ENCODE measurements at regions not wholly inside any gene's neighbourhood (a gene's known extent, or its start where the extent isn't known, plus 50 kb on each side); places are given as distances from the start of the nearest gene placed in this dataset.

- intact Hi-C loops (cut with DNase I) = no loop called here
- 15 to 28% (median 27%) methylated on average over 5 of the region's 5 CpGs for WGBS, 3 donors
- H3K27me3 ChIP-seq = no peaks in the 10 kb centered on the region
- H3K9me3 ChIP-seq = no peaks in the 10 kb centered on the region
- no peaks in the 10 kb centered on the region for H3K4me1 ChIP-seq (ENCODE audit: insufficient read depth)
- TF ChIP-seq POLR2A (IDR thresholded peaks at IDR 0.05) (no peak), CTCF (IDR thresholded peaks at IDR 0.05) (no peak), EP300 (IDR thresholded peaks at IDR 0.05) (no peak)
- H3K36me3 ChIP-seq = no peaks in the 10 kb centered on the region
- H3K27ac ChIP-seq = no peak overlapping the region
- no peak for DNase-seq
- H3K4me3 ChIP-seq = no peak overlapping the region
Measured at GRCh38 chr4:84417997-84418709, 80.9 kb downstream of the NKX6-1 start.

- no peaks in the 10 kb centered on the region for H3K36me3 ChIP-seq
- no peak overlapping the region for H3K4me3 ChIP-seq
- H3K4me1 ChIP-seq (ENCODE audit: insufficient read depth) = no peaks in the 10 kb centered on the region
- no peaks in the 10 kb centered on the region for H3K9me3 ChIP-seq
- H3K27ac ChIP-seq = no peak overlapping the region
- DNase-seq = no peak
- H3K27me3 ChIP-seq = no peaks in the 10 kb centered on the region
- TF ChIP-seq CTCF (IDR thresholded peaks at IDR 0.05) = no peak
- TF ChIP-seq POLR2A (IDR thresholded peaks at IDR 0.05) = no peak
- no peak for TF ChIP-seq EP300 (IDR thresholded peaks at IDR 0.05)
- intact Hi-C loops (cut with DNase I) = loop anchor here in 1 of 4 donors (5.0 kb wide), 1 partner anchor 847 kb away; no protein-coding TSS in a partner anchor
- 69 to 85% (median 75%) methylated on average over 1 of the region's 1 CpG for WGBS, 3 donors
Measured at GRCh38 chr4:84413976-84414375, 85.1 kb downstream of the NKX6-1 start.

GRCh38 chr4:84413480-84413879, 85.6 kb downstream of the NKX6-1 start:
- intact Hi-C loops (cut with DNase I) = loop anchor here in 1 of 4 donors (5.0 kb wide), 1 partner anchor 846 kb away; no protein-coding TSS in a partner anchor
- Histone ChIP-seq H3K36me3 (no peaks in the 10 kb centered on the region), H3K4me1 (ENCODE audit: insufficient read depth) (no peaks in the 10 kb centered on the region), H3K4me3 (no peak overlapping the region), H3K27me3 (no peaks in the 10 kb centered on the region), H3K27ac (no peak overlapping the region), H3K9me3 (no peaks in the 10 kb centered on the region)
- TF ChIP-seq EP300 (IDR thresholded peaks at IDR 0.05) = no peak
- no peak for TF ChIP-seq POLR2A (IDR thresholded peaks at IDR 0.05)
- TF ChIP-seq CTCF (IDR thresholded peaks at IDR 0.05) = no peak
- no peak for DNase-seq

GRCh38 chr4:84412062-84412461, 87.0 kb downstream of the NKX6-1 start:
- Histone ChIP-seq H3K27ac (no peak overlapping the region), H3K4me3 (no peak overlapping the region), H3K36me3 (no peaks in the 10 kb centered on the region), H3K4me1 (ENCODE audit: insufficient read depth) (no peaks in the 10 kb centered on the region), H3K27me3 (no peaks in the 10 kb centered on the region), H3K9me3 (no peaks in the 10 kb centered on the region)
- TF ChIP-seq CTCF (IDR thresholded peaks at IDR 0.05) = no peak
- no peak for TF ChIP-seq POLR2A (IDR thresholded peaks at IDR 0.05)
- no peak for TF ChIP-seq EP300 (IDR thresholded peaks at IDR 0.05)
- intact Hi-C loops (cut with DNase I) = loop anchor here in 1 of 4 donors (5.0 kb wide), 1 partner anchor 845 kb away; no protein-coding TSS in a partner anchor
- WGBS, 3 donors = 80 to 95% (median 92%) methylated on average over 1 of the region's 1 CpG
- no peak for DNase-seq
